ENCODE measurements at regions not wholly inside any gene's neighbourhood (a gene's known extent, or its start where the extent isn't known, plus 50 kb on each side); places are given as distances from the start of the nearest gene placed in this dataset.

GRCh38 chr1:56029319-56030003 lies 549.9 kb downstream of the PLPP3 start:
- ATAC-seq (ENCODE audit: low FRiP score) (no peak), DNase-seq (no peak)
- no peaks in the 10 kb centered on the region for H3K9me3 ChIP-seq (ENCODE audit: control insufficient read depth, low read length)
- H3K36me3 ChIP-seq (ENCODE audit: control insufficient read depth in 1 of 2, insufficient read depth in 2 of 2, low read length in 1 of 2): no peaks in the 10 kb centered on the region
- no peak overlapping the region for H3K4me3 ChIP-seq (ENCODE audit: low read length in 2 of 2)
- H3K4me1 ChIP-seq (ENCODE audit: control insufficient read depth in 1 of 2, insufficient read depth in 2 of 2, low read length in 2 of 2): peaks cover 2 to 4% of the 10 kb centered on the region in 2 donors
- no peaks in the 10 kb centered on the region for H3K27me3 ChIP-seq (ENCODE audit: control insufficient read depth in 1 of 2, insufficient read depth in 2 of 2, low read length in 1 of 2)
- 63 to 64% methylated on average over 4 of the region's 4 CpGs for WGBS, 2 donors
- intact Hi-C loops (cut with DNase I): no loop called here
- no peak overlapping the region for H3K27ac ChIP-seq (ENCODE audit: low read depth in 1 of 2, low read length in 2 of 2)

GRCh38 chr1:56028911-56029310 lies 550.5 kb downstream of the PLPP3 start:
- WGBS, 2 donors: 67 to 82% methylated on average over 1 of the region's 1 CpG
- no peaks in the 10 kb centered on the region for H3K9me3 ChIP-seq (ENCODE audit: control insufficient read depth, low read length)
- ATAC-seq (ENCODE audit: low FRiP score) (no peak), DNase-seq (no peak)
- no peak overlapping the region for H3K27ac ChIP-seq (ENCODE audit: low read depth in 1 of 2, low read length in 2 of 2)
- H3K4me3 ChIP-seq (ENCODE audit: low read length in 2 of 2): no peak overlapping the region
- no peaks in the 10 kb centered on the region for H3K27me3 ChIP-seq (ENCODE audit: control insufficient read depth in 1 of 2, insufficient read depth in 2 of 2, low read length in 1 of 2)
- no peaks in the 10 kb centered on the region for H3K36me3 ChIP-seq (ENCODE audit: control insufficient read depth in 1 of 2, insufficient read depth in 2 of 2, low read length in 1 of 2)
- intact Hi-C loops (cut with DNase I): no loop called here
- peaks cover 2 to 4% of the 10 kb centered on the region in 2 donors for H3K4me1 ChIP-seq (ENCODE audit: control insufficient read depth in 1 of 2, insufficient read depth in 2 of 2, low read length in 2 of 2)

GRCh38 chr1:56028244-56028643 lies 551.1 kb downstream of the PLPP3 start:
- no peak for DNase-seq
- H3K36me3 ChIP-seq (ENCODE audit: control insufficient read depth in 1 of 2, insufficient read depth in 2 of 2, low read length in 1 of 2): no peaks in the 10 kb centered on the region
- peaks cover 2 to 4% of the 10 kb centered on the region in 2 donors for H3K4me1 ChIP-seq (ENCODE audit: control insufficient read depth in 1 of 2, insufficient read depth in 2 of 2, low read length in 2 of 2)
- intact Hi-C loops (cut with DNase I): no loop called here
- H3K9me3 ChIP-seq (ENCODE audit: control insufficient read depth, low read length): no peaks in the 10 kb centered on the region
- WGBS, 2 donors: 85 to 89% methylated on average over 1 of the region's 1 CpG
- no peak overlapping the region for H3K27ac ChIP-seq (ENCODE audit: low read depth in 1 of 2, low read length in 2 of 2)
- no peaks in the 10 kb centered on the region for H3K27me3 ChIP-seq (ENCODE audit: control insufficient read depth in 1 of 2, insufficient read depth in 2 of 2, low read length in 1 of 2)
- no peak overlapping the region for H3K4me3 ChIP-seq (ENCODE audit: low read length in 2 of 2)
- ATAC-seq (ENCODE audit: low FRiP score): no peak

GRCh38 chr1:56025942-56026341 lies 553.4 kb downstream of the PLPP3 start:
- H3K36me3 ChIP-seq (ENCODE audit: control insufficient read depth in 1 of 2, insufficient read depth in 2 of 2, low read length in 1 of 2): no peaks in the 10 kb centered on the region
- no peaks in the 10 kb centered on the region for H3K4me1 ChIP-seq (ENCODE audit: control insufficient read depth in 1 of 2, insufficient read depth in 2 of 2, low read length in 2 of 2)
- DNase-seq: no peak
- WGBS, 2 donors: 90 to 94% methylated on average over 3 of the region's 3 CpGs
- no peaks in the 10 kb centered on the region for H3K9me3 ChIP-seq (ENCODE audit: control insufficient read depth, low read length)
- intact Hi-C loops (cut with DNase I): no loop called here
- H3K27ac ChIP-seq (ENCODE audit: low read depth in 1 of 2, low read length in 2 of 2): no peak overlapping the region
- no peaks in the 10 kb centered on the region for H3K27me3 ChIP-seq (ENCODE audit: control insufficient read depth in 1 of 2, insufficient read depth in 2 of 2, low read length in 1 of 2)
- no peak overlapping the region for H3K4me3 ChIP-seq (ENCODE audit: low read length in 2 of 2)
- ATAC-seq (ENCODE audit: low FRiP score): no peak

- no peaks in the 10 kb centered on the region for H3K36me3 ChIP-seq (ENCODE audit: control insufficient read depth in 1 of 2, insufficient read depth in 2 of 2, low read length in 1 of 2)
- no peak overlapping the region for H3K27ac ChIP-seq (ENCODE audit: low read depth in 1 of 2, low read length in 2 of 2)
- WGBS, 2 donors: 94% methylated on average over 5 of the region's 5 CpGs
- no peaks in the 10 kb centered on the region for H3K27me3 ChIP-seq (ENCODE audit: control insufficient read depth in 1 of 2, insufficient read depth in 2 of 2, low read length in 1 of 2)
- no peaks in the 10 kb centered on the region for H3K4me1 ChIP-seq (ENCODE audit: control insufficient read depth in 1 of 2, insufficient read depth in 2 of 2, low read length in 2 of 2)
- no peak overlapping the region for H3K4me3 ChIP-seq (ENCODE audit: low read length in 2 of 2)
- intact Hi-C loops (cut with DNase I): no loop called here
- no peaks in the 10 kb centered on the region for H3K9me3 ChIP-seq (ENCODE audit: control insufficient read depth, low read length)
- ATAC-seq (ENCODE audit: low FRiP score) (no peak), DNase-seq (no peak)
Observed at GRCh38 chr1:56024155-56024554, 555.2 kb downstream of the PLPP3 start.

GRCh38 chr1:56019922-56020321 lies 559.4 kb downstream of the PLPP3 start:
- no peak for DNase-seq
- 94 to 97% methylated on average over 2 of the region's 2 CpGs for WGBS, 2 donors
- no peak for ATAC-seq (ENCODE audit: low FRiP score)
- Histone ChIP-seq H3K4me3 (ENCODE audit: low read length in 2 of 2) (no peak overlapping the region), H3K36me3 (ENCODE audit: control insufficient read depth in 1 of 2, insufficient read depth in 2 of 2, low read length in 1 of 2) (no peaks in the 10 kb centered on the region), H3K27ac (ENCODE audit: low read depth in 1 of 2, low read length in 2 of 2) (no peak overlapping the region), H3K9me3 (ENCODE audit: control insufficient read depth, low read length) (no peaks in the 10 kb centered on the region), H3K4me1 (ENCODE audit: control insufficient read depth in 1 of 2, insufficient read depth in 2 of 2, low read length in 2 of 2) (peaks cover 0 to 1% of the 10 kb centered on the region in 2 donors), H3K27me3 (ENCODE audit: control insufficient read depth in 1 of 2, insufficient read depth in 2 of 2, low read length in 1 of 2) (no peaks in the 10 kb centered on the region)
- intact Hi-C loops (cut with DNase I): no loop called here

GRCh38 chr1:56019472-56019871 lies 559.9 kb downstream of the PLPP3 start:
- Histone ChIP-seq H3K27ac (ENCODE audit: low read depth in 1 of 2, low read length in 2 of 2) (no peak overlapping the region), H3K4me3 (ENCODE audit: low read length in 2 of 2) (no peak overlapping the region), H3K4me1 (ENCODE audit: control insufficient read depth in 1 of 2, insufficient read depth in 2 of 2, low read length in 2 of 2) (peaks cover 0 to 1% of the 10 kb centered on the region in 2 donors), H3K9me3 (ENCODE audit: control insufficient read depth, low read length) (no peaks in the 10 kb centered on the region), H3K27me3 (ENCODE audit: control insufficient read depth in 1 of 2, insufficient read depth in 2 of 2, low read length in 1 of 2) (no peaks in the 10 kb centered on the region), H3K36me3 (ENCODE audit: control insufficient read depth in 1 of 2, insufficient read depth in 2 of 2, low read length in 1 of 2) (no peaks in the 10 kb centered on the region)
- intact Hi-C loops (cut with DNase I): no loop called here
- no peak for DNase-seq
- ATAC-seq (ENCODE audit: low FRiP score): no peak

- no peak overlapping the region for H3K27ac ChIP-seq (ENCODE audit: low read depth in 1 of 2, low read length in 2 of 2)
- ATAC-seq (ENCODE audit: low FRiP score) (no peak), DNase-seq (no peak)
- no peaks in the 10 kb centered on the region for H3K9me3 ChIP-seq (ENCODE audit: control insufficient read depth, low read length)
- intact Hi-C loops (cut with DNase I): no loop called here
- no peaks in the 10 kb centered on the region for H3K27me3 ChIP-seq (ENCODE audit: control insufficient read depth in 1 of 2, insufficient read depth in 2 of 2, low read length in 1 of 2)
- WGBS, 2 donors: 59 to 67% methylated on average over 2 of the region's 2 CpGs
- H3K4me1 ChIP-seq (ENCODE audit: control insufficient read depth in 1 of 2, insufficient read depth in 2 of 2, low read length in 2 of 2): peaks cover 0 to 1% of the 10 kb centered on the region in 2 donors
- no peak overlapping the region for H3K4me3 ChIP-seq (ENCODE audit: low read length in 2 of 2)
- H3K36me3 ChIP-seq (ENCODE audit: control insufficient read depth in 1 of 2, insufficient read depth in 2 of 2, low read length in 1 of 2): no peaks in the 10 kb centered on the region
Observed at GRCh38 chr1:56017336-56017735, 562.0 kb downstream of the PLPP3 start.

- intact Hi-C loops (cut with DNase I): no loop called here
- no peak for ATAC-seq (ENCODE audit: low FRiP score)
- WGBS, 2 donors: 79 to 82% methylated on average over 1 of the region's 1 CpG
Observed at GRCh38 chr1:56003846-56004245, 575.5 kb downstream of the PLPP3 start.

More at GRCh38 chr1:56003846-56004245, 575.5 kb downstream of the PLPP3 start:
- no peak overlapping the region for H3K4me3 ChIP-seq (ENCODE audit: low read length in 2 of 2)
- no peaks in the 10 kb centered on the region for H3K36me3 ChIP-seq (ENCODE audit: control insufficient read depth in 1 of 2, insufficient read depth in 2 of 2, low read length in 1 of 2)
- no peaks in the 10 kb centered on the region for H3K9me3 ChIP-seq (ENCODE audit: control insufficient read depth, low read length)
- no peaks in the 10 kb centered on the region for H3K4me1 ChIP-seq (ENCODE audit: control insufficient read depth in 1 of 2, insufficient read depth in 2 of 2, low read length in 2 of 2)
- DNase-seq: no peak
- no peak overlapping the region for H3K27ac ChIP-seq (ENCODE audit: low read depth in 1 of 2, low read length in 2 of 2)
- H3K27me3 ChIP-seq (ENCODE audit: control insufficient read depth in 1 of 2, insufficient read depth in 2 of 2, low read length in 1 of 2): no peaks in the 10 kb centered on the region

Data from aorta (tissue), 5 donors.